Fibroblast of villous mesenchyme (primary cell): ENCODE measurements at regions not wholly inside any gene's neighbourhood (a gene's known extent, or its start where the extent isn't known, plus 50 kb on each side); places are given as distances from the start of the nearest gene placed in this dataset.

ENCODE experiments used
- DNase-seq: peaks from one replicate; pipeline ENCODE4 v3.0.0-alpha.2; 2010; ENCODE audit warnings: low read depth
- H3K4me3 ChIP-seq: 2 replicates; pipeline ENCODE4 v1.5.1; 2011; ENCODE audit warnings: low read depth, mild to moderate bottlenecking, low read length
- CTCF ChIP-seq: IDR thresholded peaks from 2 replicates; pipeline ENCODE4 v1.5.1; 2012; ENCODE audit warnings: low read depth, mild to moderate bottlenecking, low read length; ENCODE audit not compliant: insufficient read depth

DNA sequence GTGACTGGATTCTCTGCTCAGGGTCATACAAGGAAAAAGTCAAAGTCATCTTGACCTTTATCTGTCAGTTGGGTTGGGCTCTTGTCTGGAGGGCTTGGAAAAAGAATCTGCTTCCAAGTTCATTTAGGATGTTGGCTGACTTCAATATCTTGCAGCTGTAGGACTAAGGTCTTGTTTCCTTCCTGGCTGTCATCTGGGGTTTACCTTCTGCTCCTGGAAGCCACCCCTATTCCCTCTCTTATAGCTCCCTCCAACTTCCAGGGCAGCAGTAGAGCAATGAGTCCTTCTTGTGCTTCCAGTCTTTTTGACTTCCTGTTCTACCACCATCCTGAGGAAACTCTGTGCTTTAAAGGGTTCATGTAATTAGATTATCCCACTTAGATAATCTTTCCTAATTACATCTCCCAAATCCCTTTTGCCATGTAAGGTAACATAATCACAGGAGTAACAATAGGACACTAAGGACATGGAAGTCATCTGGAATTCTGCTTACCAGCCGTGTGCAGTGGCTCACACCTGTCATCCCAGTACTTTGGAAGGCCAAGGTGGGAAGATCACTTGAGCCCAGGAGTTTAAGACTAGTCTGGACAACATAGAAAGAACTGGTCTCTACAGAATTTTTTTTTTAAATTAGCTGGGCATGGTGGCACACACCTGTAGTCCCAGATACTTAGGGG lies 170.7 kb upstream of the KITLG start:
- TF ChIP-seq CTCF: no peak
- no peak for DNase-seq
- H3K4me3 ChIP-seq: no peak overlapping the region

DNA sequence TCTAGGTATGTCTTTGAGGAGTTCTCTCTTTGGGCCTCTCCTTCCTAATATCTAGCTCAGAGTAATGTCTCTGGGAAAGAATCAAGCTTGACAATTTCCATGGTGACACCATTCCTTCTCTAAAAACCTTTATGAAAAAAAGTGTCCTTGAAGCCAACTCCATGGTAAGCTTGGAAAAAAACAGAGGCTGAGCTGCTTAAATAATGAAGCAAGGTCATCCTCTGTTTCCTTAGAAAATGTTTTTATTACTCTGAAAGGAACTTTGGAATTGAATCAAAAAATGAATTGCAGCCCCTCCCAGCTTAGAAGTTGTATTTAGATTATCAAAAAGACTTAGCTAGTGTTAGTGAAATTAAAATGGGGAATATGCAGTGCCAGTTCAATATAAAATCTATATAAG lies 166.1 kb upstream of the KITLG start:
- no peak for DNase-seq
- no peak for TF ChIP-seq CTCF
- no peak overlapping the region for H3K4me3 ChIP-seq

DNA sequence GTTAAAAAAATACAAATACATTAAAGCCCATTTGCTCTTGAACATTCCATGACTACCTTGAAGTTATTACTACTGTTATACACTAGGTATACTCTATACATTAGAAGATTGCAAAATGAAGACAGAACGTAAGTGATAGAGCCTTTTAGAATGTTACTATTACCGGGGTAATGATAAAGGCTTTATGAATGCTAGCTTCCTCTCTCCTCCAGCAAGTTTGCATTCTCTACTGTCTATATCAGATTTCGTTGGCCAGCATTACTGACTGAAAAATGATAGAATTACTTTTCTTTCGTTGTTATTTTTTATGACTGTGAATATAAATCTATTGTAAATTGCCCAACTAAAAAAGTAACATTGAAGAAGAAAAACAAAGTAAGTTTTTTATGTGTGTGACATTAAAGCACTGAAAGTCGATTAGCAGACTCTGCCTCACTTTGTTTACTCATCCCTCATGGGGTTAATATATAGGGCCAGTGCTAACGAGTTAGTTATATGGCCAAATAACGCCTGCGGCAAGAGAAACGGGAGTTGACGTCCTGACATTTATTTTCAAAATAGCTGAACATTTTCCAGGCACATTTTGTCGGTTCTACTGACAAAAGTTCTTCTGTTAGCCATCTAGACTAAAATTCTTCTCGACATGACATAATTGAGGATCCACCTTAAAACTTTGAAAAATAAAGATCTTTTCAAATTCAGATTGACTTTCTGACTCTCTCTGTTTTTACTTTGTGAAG lies 163.8 kb upstream of the KITLG start:
- TF ChIP-seq CTCF: no peak
- DNase-seq: peak; percentile 62
- peak overlapping the region; percentile 19 for H3K4me3 ChIP-seq

DNA sequence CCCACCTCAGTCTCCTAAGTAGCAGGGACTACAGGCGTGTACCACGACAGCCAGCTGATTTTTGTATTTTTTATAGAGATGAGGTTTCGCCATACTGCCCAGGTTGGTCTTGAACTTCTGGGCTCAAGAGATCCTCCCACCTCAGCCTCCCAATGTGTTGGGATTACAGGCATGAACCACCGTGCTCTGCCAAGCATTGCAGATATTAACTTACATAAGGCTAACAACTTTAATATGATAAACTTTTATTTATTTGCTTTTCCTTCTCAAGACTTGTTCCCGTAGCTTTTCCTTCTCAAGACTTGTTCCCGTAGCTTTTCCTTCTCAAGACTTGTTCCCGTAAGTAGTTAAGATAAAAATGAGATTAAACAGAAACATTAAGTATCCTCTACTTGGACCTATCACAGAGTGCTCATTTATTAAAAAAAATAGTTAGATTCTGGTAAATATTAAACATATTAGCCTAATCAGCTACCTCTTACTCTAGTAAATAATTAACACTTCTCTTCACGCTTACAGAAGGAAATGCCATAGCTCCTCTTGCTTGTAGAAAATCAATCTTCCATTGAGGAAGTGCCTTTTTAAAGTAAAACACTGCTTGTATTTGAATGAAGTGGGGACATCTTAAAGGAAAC lies 157.7 kb upstream of the KITLG start:
- DNase-seq: no peak
- TF ChIP-seq CTCF: no peak
- no peak overlapping the region for H3K4me3 ChIP-seq

DNA sequence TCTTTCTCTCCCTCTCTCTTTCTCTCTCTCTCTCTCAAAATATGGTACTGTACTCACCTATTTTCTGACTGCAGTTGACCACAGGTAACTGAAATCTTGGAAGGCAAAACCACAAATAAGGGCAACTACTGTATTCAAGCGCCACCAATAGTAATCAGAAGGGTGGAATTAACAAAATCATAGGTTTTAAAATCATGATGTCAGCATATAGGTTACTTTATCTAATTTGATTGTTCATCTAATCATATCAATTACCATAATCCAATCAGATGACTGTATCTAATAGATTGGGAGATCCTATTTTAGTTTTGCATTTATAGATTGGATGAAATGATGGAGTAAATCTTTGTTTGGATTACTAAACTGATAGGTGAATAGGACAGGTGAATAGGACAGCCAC lies 155.8 kb upstream of the KITLG start:
- no peak overlapping the region for H3K4me3 ChIP-seq
- no peak for DNase-seq
- TF ChIP-seq CTCF: no peak

GRCh38 chr12:88733008-88733407 lies 152.7 kb upstream of the KITLG start:
- no peak for DNase-seq
- TF ChIP-seq CTCF: no peak
- H3K4me3 ChIP-seq: no peak overlapping the region
